ENCODE measurements at regions not wholly inside any gene's neighbourhood (a gene's known extent, or its start where the extent isn't known, plus 50 kb on each side); places are given as distances from the start of the nearest gene placed in this dataset.

DNA sequence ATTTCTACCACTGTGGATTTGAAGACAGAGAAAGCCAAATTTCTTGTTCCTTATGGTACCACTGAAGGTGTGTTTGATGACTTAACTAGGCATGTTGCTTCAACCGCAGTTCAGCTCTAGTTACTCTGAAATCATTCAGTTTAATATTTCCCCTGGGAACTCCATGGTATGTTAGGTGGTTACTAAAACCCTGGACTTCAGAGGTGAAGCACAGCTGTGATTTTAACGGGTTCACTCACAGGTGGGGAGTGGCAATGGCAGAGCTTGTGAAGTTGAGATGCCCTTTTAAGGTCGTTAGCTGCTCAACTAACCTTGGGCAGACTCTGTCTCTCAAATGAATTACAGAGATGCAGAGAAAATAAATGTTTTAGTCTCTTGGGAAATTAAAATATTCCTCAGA is 163.6 kb upstream of the PHYHIPL start:
- H3K4me3 ChIP-seq (ENCODE audit: low read depth, low read length) = no peak overlapping the region
- DNase-seq (ENCODE audit: low read depth) = no peak
- TF ChIP-seq CTCF (conservative IDR thresholded peaks at IDR 0.05; ENCODE audit: low read depth, low read length) = no peak

DNA sequence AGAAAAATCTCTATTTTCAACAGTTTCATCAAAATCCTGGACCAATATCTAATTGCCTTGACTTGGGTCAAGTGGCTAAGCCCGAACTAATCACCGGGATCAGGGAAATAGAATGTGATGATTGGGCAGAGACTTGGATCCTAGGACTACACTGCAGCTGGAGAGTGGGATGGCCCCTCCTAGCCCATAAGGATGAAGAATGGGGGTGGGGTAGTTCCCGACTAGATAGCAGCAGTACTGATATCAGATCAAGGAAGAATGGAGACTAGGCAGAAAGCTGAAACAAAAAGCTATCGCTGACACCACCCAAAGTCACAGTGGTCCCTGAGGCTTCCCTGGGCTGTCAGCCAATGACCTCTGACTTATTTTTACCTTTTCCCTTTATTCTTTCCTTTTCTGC is 160.4 kb upstream of the PHYHIPL start:
- no peak overlapping the region for H3K4me3 ChIP-seq (ENCODE audit: low read depth, low read length)
- DNase-seq (ENCODE audit: low read depth) = no peak
- no peak for TF ChIP-seq CTCF (conservative IDR thresholded peaks at IDR 0.05; ENCODE audit: low read depth, low read length)

GRCh38 chr10:59018977-59019376 is 157.5 kb upstream of the PHYHIPL start:
- no peak for TF ChIP-seq CTCF (conservative IDR thresholded peaks at IDR 0.05; ENCODE audit: low read depth, low read length)
- DNase-seq (ENCODE audit: low read depth) = no peak
- H3K4me3 ChIP-seq (ENCODE audit: low read depth, low read length) = no peak overlapping the region

GRCh38 chr10:59019603-59020002 is 156.8 kb upstream of the PHYHIPL start:
- DNase-seq (ENCODE audit: low read depth) = no peak
- no peak overlapping the region for H3K4me3 ChIP-seq (ENCODE audit: low read depth, low read length)
- no peak for TF ChIP-seq CTCF (conservative IDR thresholded peaks at IDR 0.05; ENCODE audit: low read depth, low read length)

DNA sequence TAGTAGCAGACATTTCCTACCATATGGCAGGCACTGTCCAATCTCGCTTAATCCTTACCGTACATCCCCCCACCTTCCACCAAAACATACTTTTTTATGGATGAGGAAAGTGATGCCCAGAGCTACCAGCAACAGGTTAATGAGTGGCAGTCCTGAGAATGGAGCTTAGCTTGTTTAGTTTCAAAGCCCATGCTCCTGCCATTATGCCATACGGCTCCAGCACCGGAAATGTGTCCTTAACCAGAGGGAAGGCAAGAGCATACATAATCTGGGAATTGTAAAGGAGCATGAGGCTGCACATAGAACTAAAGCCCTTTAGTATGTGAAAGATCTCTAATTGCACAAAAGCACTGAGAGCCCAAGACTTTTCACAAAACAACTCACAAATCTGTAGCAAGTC is 155.9 kb upstream of the PHYHIPL start:
- DNase-seq (ENCODE audit: low read depth) = no peak
- TF ChIP-seq CTCF (conservative IDR thresholded peaks at IDR 0.05; ENCODE audit: low read depth, low read length) = no peak
- no peak overlapping the region for H3K4me3 ChIP-seq (ENCODE audit: low read depth, low read length)

GRCh38 chr10:59025981-59026765 is 150.3 kb upstream of the PHYHIPL start:
- TF ChIP-seq CTCF (conservative IDR thresholded peaks at IDR 0.05; ENCODE audit: low read depth, low read length) = no peak
- DNase-seq (ENCODE audit: low read depth) = no peak
- no peak overlapping the region for H3K4me3 ChIP-seq (ENCODE audit: low read depth, low read length)
